ENCODE measurements at regions not wholly inside any gene's neighbourhood (a gene's known extent, or its start where the extent isn't known, plus 50 kb on each side); places are given as distances from the start of the nearest gene placed in this dataset.
"Not testable (repeated sequence)": the region's sequence is repeated elsewhere in the genome, so short reads cannot be mapped to it uniquely, and the experiment has no call there.

GRCh38 chr14:28982228-28982627 is 215.6 kb downstream of the FOXG1 start (continued):
- no peak for TF ChIP-seq GLIS3 (CRISPR knock-in tag; IDR thresholded peaks at IDR 0.05)
- no peak for TF ChIP-seq ZFP3 (CRISPR knock-in tag; IDR thresholded peaks at IDR 0.05)

- no peak for ATAC-seq
Observed at GRCh38 chr14:28983279-28983678, 216.7 kb downstream of the FOXG1 start.

GRCh38 chr14:28987516-28987915 is 220.9 kb downstream of the FOXG1 start:
- TF ChIP-seq BACH2 (CRISPR knock-in tag; IDR thresholded peaks at IDR 0.05; ENCODE audit: borderline replicate concordance) = no peak
- TF ChIP-seq ZFP3 (CRISPR knock-in tag; IDR thresholded peaks at IDR 0.05) = no peak
- TF ChIP-seq OSR1 (CRISPR knock-in tag; IDR thresholded peaks at IDR 0.05) = no peak
- no peak for TF ChIP-seq ARNTL (CRISPR knock-in tag; IDR thresholded peaks at IDR 0.05; ENCODE audit: borderline replicate concordance, low read depth)
- TF ChIP-seq ZFP30 (CRISPR knock-in tag; IDR thresholded peaks at IDR 0.05) = no peak
- no peak for TF ChIP-seq ZNF8 (CRISPR knock-in tag; IDR thresholded peaks at IDR 0.05)
- no peak for TF ChIP-seq RARB (CRISPR knock-in tag; IDR thresholded peaks at IDR 0.05)
- no peak for TF ChIP-seq POU6F1 (CRISPR knock-in tag; IDR thresholded peaks at IDR 0.05; ENCODE audit: borderline replicate concordance, low read depth)
- no peak for TF ChIP-seq CREB5 (CRISPR knock-in tag; IDR thresholded peaks at IDR 0.05; ENCODE audit: low read depth)
- TF ChIP-seq PPARA (CRISPR knock-in tag; IDR thresholded peaks at IDR 0.05; ENCODE audit: borderline replicate concordance) = no peak
- TF ChIP-seq SNAI2 (CRISPR knock-in tag; IDR thresholded peaks at IDR 0.05) = no peak
- no peak for TF ChIP-seq ZC3H10 (CRISPR knock-in tag; IDR thresholded peaks at IDR 0.05)
- TF ChIP-seq ESRRG (CRISPR knock-in tag; IDR thresholded peaks at IDR 0.05) = no peak
- no peak for TF ChIP-seq TCF4 (CRISPR knock-in tag; IDR thresholded peaks at IDR 0.05; ENCODE audit: borderline replicate concordance)
- no peak for TF ChIP-seq ZNF70 (CRISPR knock-in tag; IDR thresholded peaks at IDR 0.05)
- no peak for TF ChIP-seq PATZ1 (CRISPR knock-in tag; IDR thresholded peaks at IDR 0.05; ENCODE audit: borderline replicate concordance)
- no peak for ATAC-seq

More at GRCh38 chr14:28983279-28983678, 216.7 kb downstream of the FOXG1 start:
- no peak for TF ChIP-seq ZNF8 (CRISPR knock-in tag; IDR thresholded peaks at IDR 0.05)

- not testable (repeated sequence) for ATAC-seq
Observed at GRCh38 chr14:28997196-28997595, 230.6 kb downstream of the FOXG1 start.

GRCh38 chr14:28999656-29000055 is 233.1 kb downstream of the FOXG1 start:
- ATAC-seq = no peak
- TF ChIP-seq ZNF70 (CRISPR knock-in tag; IDR thresholded peaks at IDR 0.05) = no peak
- TF ChIP-seq OSR1 (CRISPR knock-in tag; IDR thresholded peaks at IDR 0.05) = no peak
- no peak for TF ChIP-seq ISL1 (CRISPR knock-in tag; IDR thresholded peaks at IDR 0.05)
- TF ChIP-seq SNAI2 (CRISPR knock-in tag; IDR thresholded peaks at IDR 0.05) = no peak
- no peak for TF ChIP-seq RARB (CRISPR knock-in tag; IDR thresholded peaks at IDR 0.05)
- TF ChIP-seq PATZ1 (CRISPR knock-in tag; IDR thresholded peaks at IDR 0.05; ENCODE audit: borderline replicate concordance) = no peak
- no peak for TF ChIP-seq ZFP3 (CRISPR knock-in tag; IDR thresholded peaks at IDR 0.05)
- TF ChIP-seq POU6F1 (CRISPR knock-in tag; IDR thresholded peaks at IDR 0.05; ENCODE audit: borderline replicate concordance, low read depth) = no peak
- TF ChIP-seq ZNF8 (CRISPR knock-in tag; IDR thresholded peaks at IDR 0.05) = no peak
- no peak for TF ChIP-seq GLIS3 (CRISPR knock-in tag; IDR thresholded peaks at IDR 0.05)
- no peak for TF ChIP-seq CSRNP3 (CRISPR knock-in tag; IDR thresholded peaks at IDR 0.05)
- no peak for TF ChIP-seq ESRRG (CRISPR knock-in tag; IDR thresholded peaks at IDR 0.05)
- TF ChIP-seq BACH2 (CRISPR knock-in tag; IDR thresholded peaks at IDR 0.05; ENCODE audit: borderline replicate concordance) = no peak
- TF ChIP-seq ZNF565 (CRISPR knock-in tag; conservative IDR thresholded peaks at IDR 0.05; ENCODE audit: low read depth) = no peak
- TF ChIP-seq TSHZ2 (CRISPR knock-in tag; IDR thresholded peaks at IDR 0.05) = no peak
